IMR-90 (cell line): ENCODE measurements at regions not wholly inside any gene's neighbourhood (a gene's known extent, or its start where the extent isn't known, plus 50 kb on each side); places are given as distances from the start of the nearest gene placed in this dataset.

Source experiments
- CEBPB ChIP-seq: IDR thresholded peaks from 2 replicates; pipeline ENCODE4 v1.6.1; 2012; ENCODE audit warnings: low read depth, low read length, improper control_type of control experiment
- CTCF ChIP-seq: conservative IDR thresholded peaks from 2 replicates; pipeline ENCODE4 v1.5.1; 2012; ENCODE audit warnings: mild to moderate bottlenecking, low read depth, low read length, improper control_type of control experiment
- FOS ChIP-seq: fragments of 150-350 bp; IDR thresholded peaks from 2 replicates; pipeline ENCODE4 v1.6.1; 2016; ENCODE audit warnings: low read depth, low read length
- POLR2A ChIP-seq: IDR thresholded peaks from 2 replicates; pipeline ENCODE4 v1.6.1; 2012; ENCODE audit warnings: mild to moderate bottlenecking, low read depth, low read length
- RAD21 ChIP-seq: IDR thresholded peaks from 2 replicates; pipeline ENCODE4 v1.6.1; 2012; ENCODE audit warnings: low read length, improper control_type of control experiment
- RCOR1 ChIP-seq: IDR thresholded peaks from 2 replicates; pipeline ENCODE4 v1.6.1; 2012; ENCODE audit warnings: mild to moderate bottlenecking, low read length, improper control_type of control experiment; ENCODE audit not compliant: insufficient replicate concordance
- SMC3 ChIP-seq: fragments of 150-350 bp; IDR thresholded peaks from 2 replicates; pipeline ENCODE4 v1.6.1; 2016; ENCODE audit warnings: low read depth, mild to moderate bottlenecking, antibody characterized with exemption, low read length, moderate library complexity

GRCh38 chr14:83697099-83697498 lies 1832.8 kb upstream of the FLRT2 start:
- no peak for TF ChIP-seq RAD21
- TF ChIP-seq CTCF = no peak
- TF ChIP-seq POLR2A = no peak
- TF ChIP-seq SMC3 = no peak
- TF ChIP-seq CEBPB = no peak
- TF ChIP-seq RCOR1 = no peak
- TF ChIP-seq FOS = no peak
